HG03159 (cell line): ENCODE measurements at regions not wholly inside any gene's neighbourhood (a gene's known extent, or its start where the extent isn't known, plus 50 kb on each side); places are given as distances from the start of the nearest gene placed in this dataset.

Source experiments
- ATAC-seq: cut with Tn5 transposase; IDR thresholded peaks from one replicate; pipeline ENCODE4 v1.9.1; 2021; ENCODE audit warnings: mild to moderate bottlenecking, moderate library complexity; ENCODE audit not compliant: unreplicated experiment

GRCh38 chr2:14220101-14220500 is 412.4 kb upstream of the LRATD1 start:
- no peak for ATAC-seq

- ATAC-seq: no peak
These were observed 411.1 kb upstream of the LRATD1 start for GRCh38 chr2:14221466-14221865.

GRCh38 chr2:14223576-14223975 is 408.9 kb upstream of the LRATD1 start:
- ATAC-seq: no peak

- ATAC-seq: no peak
These were observed 401.1 kb upstream of the LRATD1 start for GRCh38 chr2:14231391-14231898.

- no peak for ATAC-seq
These were observed 400.3 kb upstream of the LRATD1 start for GRCh38 chr2:14232217-14232616.

GRCh38 chr2:14234911-14235310 is 397.6 kb upstream of the LRATD1 start:
- no peak for ATAC-seq

DNA sequence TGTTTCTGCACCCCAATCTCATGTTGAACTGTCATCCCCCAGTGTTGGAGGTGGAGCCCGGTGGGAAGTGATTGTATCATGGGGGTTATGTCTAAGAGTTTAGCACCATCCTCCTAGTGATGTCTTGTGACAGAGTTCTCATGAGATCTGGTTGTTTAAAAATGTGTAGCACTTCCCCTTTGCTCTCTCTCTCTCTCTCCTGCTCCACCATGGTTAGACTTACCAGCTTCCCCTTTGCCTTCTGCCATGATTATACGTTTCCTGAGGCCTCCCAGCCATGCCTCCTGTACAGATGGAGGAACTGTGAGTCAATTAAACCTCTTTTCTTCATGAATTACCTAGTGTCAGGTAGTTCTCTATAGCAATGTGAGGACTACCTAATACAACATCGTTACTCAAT is 396.9 kb upstream of the LRATD1 start:
- ATAC-seq: no peak

GRCh38 chr2:14237902-14238301 is 394.6 kb upstream of the LRATD1 start:
- no peak for ATAC-seq

DNA sequence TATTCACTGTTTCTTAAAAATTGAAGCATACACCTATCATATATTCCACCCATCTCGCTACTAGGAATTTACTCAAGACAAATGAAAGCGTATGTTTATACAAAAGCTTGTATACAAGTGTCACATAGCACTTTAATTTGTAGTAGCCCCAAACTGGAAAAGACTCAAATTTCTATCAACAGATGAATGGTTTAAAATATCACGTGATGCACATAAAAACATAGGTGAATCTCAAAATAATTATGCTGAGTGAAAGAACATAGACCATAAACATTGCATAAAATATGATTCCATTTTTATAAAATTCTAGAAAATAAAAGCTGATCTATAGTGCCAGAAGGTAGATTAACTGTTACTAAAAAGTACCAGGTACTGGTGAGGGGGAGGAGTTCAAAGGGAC is 392.9 kb upstream of the LRATD1 start:
- no peak for ATAC-seq

- no peak for ATAC-seq
These were observed 391.6 kb upstream of the LRATD1 start for GRCh38 chr2:14240868-14241267.

GRCh38 chr2:14245901-14246300 is 386.6 kb upstream of the LRATD1 start:
- no peak for ATAC-seq

DNA sequence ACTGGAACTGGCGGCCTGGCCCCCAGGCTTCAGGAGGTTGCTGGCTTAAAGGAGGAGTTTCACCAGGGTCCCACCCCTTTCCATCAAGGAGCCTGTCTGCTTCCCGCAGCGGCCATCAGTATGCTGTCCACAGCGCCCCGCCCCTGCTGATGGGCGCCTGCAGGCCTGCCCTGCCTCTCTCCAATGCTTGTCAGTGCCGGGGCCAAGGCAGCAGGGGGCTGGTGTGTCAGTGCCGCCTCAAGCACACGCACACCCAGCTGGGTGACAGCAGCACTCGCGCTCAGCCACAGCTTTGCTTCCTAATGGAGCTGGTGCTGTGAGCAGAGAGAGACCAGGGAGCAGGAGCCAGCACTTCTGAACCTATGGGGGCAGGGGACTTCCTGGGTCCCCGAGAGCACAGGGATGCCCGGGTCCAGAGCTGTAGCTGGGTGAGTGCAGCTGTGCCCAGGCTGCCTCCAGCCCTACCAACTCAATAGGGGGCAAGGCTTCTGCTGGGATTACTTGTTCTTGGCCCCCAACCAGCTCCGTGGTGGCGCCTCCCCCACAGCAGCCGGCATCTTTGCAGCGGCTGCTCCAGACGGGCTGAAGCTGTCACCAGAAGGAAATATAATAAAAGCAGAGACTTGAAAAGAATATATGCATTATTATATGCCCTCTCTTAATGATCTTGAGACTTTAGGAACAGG is 377.2 kb upstream of the LRATD1 start:
- ATAC-seq: no peak

GRCh38 chr2:14256890-14257289 is 375.6 kb upstream of the LRATD1 start:
- no peak for ATAC-seq

DNA sequence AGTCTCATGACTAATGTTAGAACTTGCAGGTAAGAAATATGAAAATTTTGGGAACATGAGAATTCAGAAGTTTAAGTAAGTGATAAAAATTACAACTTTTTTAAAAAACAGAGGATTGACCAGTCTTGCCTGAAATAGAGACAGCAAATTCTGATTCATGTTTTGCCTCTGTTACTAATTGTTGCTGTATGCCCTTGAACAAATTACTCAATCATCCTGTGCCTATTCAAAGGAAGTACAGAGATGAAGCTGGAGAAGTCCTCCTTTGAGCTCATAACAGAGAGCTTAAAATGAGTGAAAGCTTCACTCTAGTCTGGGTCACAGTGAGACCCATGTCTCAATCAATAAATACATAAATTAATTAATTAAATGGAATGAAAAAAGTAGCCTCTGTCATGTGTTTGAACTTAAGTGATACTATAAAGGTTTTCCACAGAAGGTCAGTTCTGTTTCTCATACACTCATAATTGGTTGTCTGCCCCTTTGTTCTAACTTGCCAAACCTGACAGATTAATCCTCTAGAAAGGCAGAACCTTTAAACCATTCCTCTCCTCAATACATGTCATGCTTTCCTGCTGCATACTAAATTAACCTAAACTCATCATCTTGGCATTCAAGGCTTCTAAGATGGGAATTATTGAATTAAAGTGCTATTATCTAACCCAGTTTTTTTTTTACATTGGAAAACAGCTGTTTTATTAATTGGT is 374.6 kb upstream of the LRATD1 start:
- no peak for ATAC-seq

GRCh38 chr2:14261771-14262170 is 370.7 kb upstream of the LRATD1 start:
- no peak for ATAC-seq

GRCh38 chr2:14263053-14263452 is 369.5 kb upstream of the LRATD1 start:
- ATAC-seq: no peak

- no peak for ATAC-seq
These were observed 362.4 kb upstream of the LRATD1 start for GRCh38 chr2:14270036-14270582.

DNA sequence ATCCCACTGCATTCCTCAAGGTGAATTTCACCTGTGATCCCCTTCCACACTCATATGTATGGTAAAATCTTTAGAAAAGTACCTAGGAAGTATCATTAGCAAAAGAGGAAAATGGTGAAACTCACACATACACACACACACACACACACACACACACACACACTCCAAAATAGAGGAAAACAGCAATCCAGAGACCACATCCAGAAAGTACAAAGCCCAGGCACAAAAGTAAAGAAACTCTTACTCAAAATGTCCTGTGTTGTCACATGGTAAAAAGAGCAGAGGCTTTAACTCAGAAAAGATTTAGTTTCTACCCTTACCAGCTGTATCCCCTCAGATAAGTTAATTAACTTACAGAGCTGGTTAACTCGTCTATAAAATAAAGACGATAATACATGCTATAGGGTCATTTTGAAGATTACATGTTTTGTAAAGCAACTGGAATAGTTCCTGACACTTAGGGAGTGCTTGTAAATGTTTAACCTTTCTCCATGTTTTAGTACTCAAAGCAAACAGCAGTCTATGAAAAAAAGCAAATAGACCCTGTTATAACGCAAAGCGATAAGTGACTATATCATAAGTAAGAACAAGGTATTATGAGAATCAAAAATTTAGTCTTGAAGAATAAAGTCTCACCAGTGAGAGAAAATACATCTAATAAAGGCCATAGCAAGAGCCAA is 360.0 kb upstream of the LRATD1 start:
- ATAC-seq: no peak

DNA sequence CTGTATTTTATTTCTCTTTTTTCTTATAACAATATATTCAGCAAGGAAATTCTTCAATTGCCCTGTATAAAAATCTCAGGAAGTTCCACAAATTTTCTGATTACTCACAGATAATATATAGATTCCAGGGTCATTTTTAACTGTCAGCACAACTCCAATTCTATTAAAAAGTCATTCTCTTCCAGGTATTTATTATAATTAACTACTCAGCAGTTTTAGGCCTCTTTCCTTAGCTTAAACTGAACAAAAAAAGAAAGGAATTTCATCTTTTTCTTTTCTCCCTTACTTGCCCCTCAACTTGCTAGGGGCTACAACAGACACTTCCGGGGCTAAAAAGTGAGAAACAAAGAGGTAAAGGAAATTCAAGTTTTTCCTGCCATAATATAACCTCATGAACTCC is 358.9 kb upstream of the LRATD1 start:
- ATAC-seq: no peak

DNA sequence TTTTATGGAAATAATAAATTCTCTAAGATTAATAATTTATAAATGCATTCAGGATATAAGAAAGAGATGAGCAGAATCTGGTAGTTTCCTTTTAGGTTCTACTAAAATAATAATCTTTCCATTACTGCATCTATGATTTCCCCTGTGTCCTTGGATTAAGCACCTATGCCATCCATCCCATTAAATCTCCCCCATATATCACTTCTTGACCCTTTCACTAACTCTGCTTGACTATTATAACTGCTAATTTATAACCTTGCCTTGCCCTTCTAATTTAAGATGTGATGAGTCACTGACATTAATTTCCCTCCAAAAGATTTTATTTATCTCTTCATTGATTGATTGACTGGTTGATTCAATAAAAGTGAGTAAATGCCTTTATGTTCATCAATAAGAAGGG is 348.3 kb upstream of the LRATD1 start:
- no peak for ATAC-seq

DNA sequence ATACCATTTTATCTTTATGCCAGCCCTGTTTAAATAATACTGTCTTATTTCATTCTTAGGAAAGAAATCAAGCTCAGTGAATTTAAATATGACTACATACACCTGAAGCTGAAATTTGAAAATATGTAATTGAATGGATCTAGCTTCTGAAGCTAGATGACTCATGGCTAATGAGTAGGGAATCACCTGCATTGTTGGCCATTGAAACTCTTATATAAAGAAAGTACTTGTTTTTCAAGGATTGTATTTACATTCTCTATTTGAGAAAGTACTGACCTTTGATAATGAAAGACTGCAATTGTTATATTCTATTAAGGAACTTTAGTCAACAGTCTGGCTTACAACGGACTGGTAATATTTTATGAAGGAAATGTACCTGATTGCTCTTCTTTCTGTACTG is 346.7 kb upstream of the LRATD1 start:
- ATAC-seq: no peak

GRCh38 chr2:14288016-14288415 is 344.5 kb upstream of the LRATD1 start:
- no peak for ATAC-seq
